WERI-Rb-1 (cell line): ENCODE measurements at regions not wholly inside any gene's neighbourhood (a gene's known extent, or its start where the extent isn't known, plus 50 kb on each side); places are given as distances from the start of the nearest gene placed in this dataset.
A peak's percentile ranks its signal among the peaks of the same experiment; 100 is the strongest.

Source experiments
- DNase-seq: peaks from one replicate; pipeline ENCODE4 v3.0.0-alpha.2; 2020
- H3K27ac ChIP-seq: fragments of 250-450 bp; sonication (Bioruptor Pico); 2 replicates; pipeline ENCODE4 v1.5.1; 2020; ENCODE audit warnings: mild to moderate bottlenecking, moderate library complexity
- H3K27me3 ChIP-seq: fragments of 250-450 bp; sonication (Bioruptor Pico); 2 replicates; pipeline ENCODE4 v1.5.1; 2021; ENCODE audit warnings: mild to moderate bottlenecking, low read depth, moderate library complexity; ENCODE audit not compliant: insufficient read depth, severe bottlenecking
- H3K36me3 ChIP-seq: fragments of 250-450 bp; sonication (Bioruptor Pico); 2 replicates; pipeline ENCODE4 v1.5.1; 2020; ENCODE audit warnings: mild to moderate bottlenecking, moderate library complexity
- H3K4me3 ChIP-seq: 2 replicates; pipeline ENCODE4 v1.5.1; 2011; ENCODE audit warnings: low read depth, mild to moderate bottlenecking, control low read depth, low read length
- H3K9me3 ChIP-seq: fragments of 250-450 bp; sonication (Bioruptor Pico); 2 replicates; pipeline ENCODE4 v1.5.1; 2021; ENCODE audit warnings: mild to moderate bottlenecking, moderate library complexity; ENCODE audit not compliant: severe bottlenecking
- CTCF ChIP-seq: IDR thresholded peaks from 2 replicates; pipeline ENCODE4 v1.5.1; 2011; ENCODE audit warnings: low read depth, mild to moderate bottlenecking, control low read depth, inconsistent platforms, low read length

- no peak for DNase-seq
- no peak overlapping the region for H3K27ac ChIP-seq
- peaks cover 42% of the 10 kb centered on the region for H3K27me3 ChIP-seq
- H3K9me3 ChIP-seq, result no peaks in the 10 kb centered on the region
- no peak for TF ChIP-seq CTCF
- H3K4me3 ChIP-seq, result no peak overlapping the region
- H3K36me3 ChIP-seq, result no peaks in the 10 kb centered on the region
Measured at GRCh38 chr2:66843847-66844246, 408.9 kb downstream of the MEIS1 start.

- no peaks in the 10 kb centered on the region for H3K36me3 ChIP-seq
- TF ChIP-seq CTCF, result no peak
- DNase-seq, result no peak
- no peak overlapping the region for H3K27ac ChIP-seq
- H3K4me3 ChIP-seq, result no peak overlapping the region
- H3K9me3 ChIP-seq, result no peaks in the 10 kb centered on the region
- H3K27me3 ChIP-seq, result peaks cover 55% of the 10 kb centered on the region
Measured at GRCh38 chr2:66845307-66845706, 410.4 kb downstream of the MEIS1 start.

- Histone ChIP-seq H3K27me3 (peaks cover 64% of the 10 kb centered on the region), H3K36me3 (no peaks in the 10 kb centered on the region), H3K4me3 (no peak overlapping the region), H3K9me3 (no peaks in the 10 kb centered on the region), H3K27ac (no peak overlapping the region)
- TF ChIP-seq CTCF, result no peak
- no peak for DNase-seq
Measured at GRCh38 chr2:66846887-66847286, 412.0 kb downstream of the MEIS1 start.

GRCh38 chr2:66849153-66849755 is 414.3 kb downstream of the MEIS1 start:
- no peak overlapping the region for H3K27ac ChIP-seq
- no peak for TF ChIP-seq CTCF
- no peak for DNase-seq

GRCh38 chr2:66850376-66850775 is 415.5 kb downstream of the MEIS1 start:
- Histone ChIP-seq H3K4me3 (no peak overlapping the region), H3K27me3 (peaks cover 77% of the 10 kb centered on the region), H3K27ac (no peak overlapping the region), H3K9me3 (no peaks in the 10 kb centered on the region), H3K36me3 (no peaks in the 10 kb centered on the region)
- peak; percentile 10 for DNase-seq
- TF ChIP-seq CTCF, result no peak

More at GRCh38 chr2:66849153-66849755, 414.3 kb downstream of the MEIS1 start:
- Histone ChIP-seq H3K9me3 (no peaks in the 10 kb centered on the region), H3K4me3 (no peak overlapping the region), H3K27me3 (peaks cover 72% of the 10 kb centered on the region), H3K36me3 (no peaks in the 10 kb centered on the region)

- peaks cover 72% of the 10 kb centered on the region for H3K27me3 ChIP-seq
- no peak for TF ChIP-seq CTCF
- no peaks in the 10 kb centered on the region for H3K36me3 ChIP-seq
- no peak overlapping the region for H3K27ac ChIP-seq
- no peaks in the 10 kb centered on the region for H3K9me3 ChIP-seq
- DNase-seq, result no peak
- H3K4me3 ChIP-seq, result no peak overlapping the region
Measured at GRCh38 chr2:66851449-66851872, 416.5 kb downstream of the MEIS1 start.
